B cell (primary cell): ENCODE measurements at regions not wholly inside any gene's neighbourhood (a gene's known extent, or its start where the extent isn't known, plus 50 kb on each side); places are given as distances from the start of the nearest gene placed in this dataset.

Experiments
- EZH2 ChIP-seq: IDR thresholded peaks from 2 replicates; pipeline ENCODE4 v1.6.1; 2012; ENCODE audit warnings: borderline replicate concordance, low read depth, mild to moderate bottlenecking, moderate library complexity, low read length; ENCODE audit not compliant: insufficient read depth, poor library complexity, severe bottlenecking
- TF ChIP-seq, protein P1 (sequence below): fragments of 200-600 bp; IDR thresholded peaks from one replicate; pipeline ENCODE4 v1.8.0; 2022; ENCODE audit warnings: antibody characterized with exemption, mild to moderate bottlenecking

DNA sequence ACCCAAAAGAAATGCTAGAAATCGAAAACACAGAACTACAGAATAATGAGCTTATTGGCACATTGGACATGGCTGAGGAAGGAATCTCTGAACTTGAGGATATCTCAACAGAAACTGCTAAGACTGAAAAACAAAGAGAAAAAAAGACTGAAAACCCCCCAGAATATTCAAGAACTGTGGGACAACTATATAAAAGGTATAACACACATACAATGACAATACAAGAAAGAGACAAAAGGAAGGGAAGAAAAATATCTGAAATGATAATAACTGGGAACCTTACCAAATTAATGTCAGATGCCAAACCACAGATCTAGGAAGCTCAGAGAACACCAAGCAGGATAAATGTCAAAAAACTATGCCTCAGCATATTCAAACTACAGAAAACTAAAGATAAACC, 68.6 kb upstream of the TNPO1 start:
- TF ChIP-seq, protein P1, sequence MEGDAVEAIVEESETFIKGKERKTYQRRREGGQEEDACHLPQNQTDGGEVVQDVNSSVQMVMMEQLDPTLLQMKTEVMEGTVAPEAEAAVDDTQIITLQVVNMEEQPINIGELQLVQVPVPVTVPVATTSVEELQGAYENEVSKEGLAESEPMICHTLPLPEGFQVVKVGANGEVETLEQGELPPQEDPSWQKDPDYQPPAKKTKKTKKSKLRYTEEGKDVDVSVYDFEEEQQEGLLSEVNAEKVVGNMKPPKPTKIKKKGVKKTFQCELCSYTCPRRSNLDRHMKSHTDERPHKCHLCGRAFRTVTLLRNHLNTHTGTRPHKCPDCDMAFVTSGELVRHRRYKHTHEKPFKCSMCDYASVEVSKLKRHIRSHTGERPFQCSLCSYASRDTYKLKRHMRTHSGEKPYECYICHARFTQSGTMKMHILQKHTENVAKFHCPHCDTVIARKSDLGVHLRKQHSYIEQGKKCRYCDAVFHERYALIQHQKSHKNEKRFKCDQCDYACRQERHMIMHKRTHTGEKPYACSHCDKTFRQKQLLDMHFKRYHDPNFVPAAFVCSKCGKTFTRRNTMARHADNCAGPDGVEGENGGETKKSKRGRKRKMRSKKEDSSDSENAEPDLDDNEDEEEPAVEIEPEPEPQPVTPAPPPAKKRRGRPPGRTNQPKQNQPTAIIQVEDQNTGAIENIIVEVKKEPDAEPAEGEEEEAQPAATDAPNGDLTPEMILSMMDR = no peak
- no peak for TF ChIP-seq EZH2
